H1 (cell line): ENCODE measurements at regions not wholly inside any gene's neighbourhood (a gene's known extent, or its start where the extent isn't known, plus 50 kb on each side); places are given as distances from the start of the nearest gene placed in this dataset.

Source experiments
- TBP ChIP-seq: IDR thresholded peaks from 2 replicates; pipeline ENCODE4 v1.6.1; 2011; ENCODE audit warnings: low read depth, low read length, improper control_type of control experiment

- no peak for TF ChIP-seq TBP
- TF ChIP-seq, all 59 proteins: peak for 0
These were observed 89.1 kb downstream of the MID1IP1 start (continued) for GRCh38 chrX:38890326-38890725.
